ENCODE measurements at regions not wholly inside any gene's neighbourhood (a gene's known extent, or its start where the extent isn't known, plus 50 kb on each side); places are given as distances from the start of the nearest gene placed in this dataset.

DNA sequence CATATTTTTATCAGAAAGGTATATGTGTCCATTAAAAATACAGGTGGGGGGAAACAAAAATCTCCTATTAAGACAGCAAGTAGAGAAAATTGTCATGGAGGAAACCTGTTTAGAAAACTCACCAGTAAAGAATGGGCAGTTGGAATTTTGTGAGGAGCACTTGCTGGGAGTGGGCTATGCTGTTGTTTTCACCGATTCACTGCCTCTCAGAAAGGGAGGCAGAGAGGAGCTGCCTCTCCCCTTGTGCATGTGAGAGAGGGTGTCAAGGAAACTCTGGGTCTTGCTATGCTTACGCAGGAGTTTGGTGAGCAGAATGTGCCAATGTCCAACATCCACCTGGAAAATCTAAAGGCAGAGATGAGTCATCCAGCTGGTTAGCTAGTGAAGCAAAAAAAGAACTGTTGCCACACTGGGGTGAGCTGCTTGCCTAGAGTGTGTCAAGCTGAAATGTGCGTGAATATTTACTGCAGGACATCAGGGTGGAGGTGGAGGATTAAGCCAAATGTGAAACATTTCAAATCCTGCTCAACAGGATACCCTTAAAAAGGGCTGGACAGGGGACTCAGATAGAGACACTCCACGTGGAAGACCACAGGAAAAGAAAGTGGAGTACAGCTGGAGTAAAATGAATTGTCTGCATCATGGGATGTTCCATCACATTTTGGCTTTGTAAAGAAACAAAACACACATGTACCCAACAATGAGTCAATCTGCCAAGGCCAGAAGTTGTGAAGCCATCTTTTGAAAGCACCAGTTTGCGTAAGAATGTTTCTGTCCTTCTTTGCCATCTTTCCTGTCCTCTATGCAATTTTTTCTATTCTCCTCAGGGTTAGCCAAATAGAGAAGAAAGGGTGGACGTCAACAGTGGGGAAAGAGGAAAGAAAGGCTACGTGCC lies 449.7 kb upstream of the MPDZ start:
- Histone ChIP-seq H3K36me3 (ENCODE audit: control insufficient read depth in 2 of 3, insufficient read depth in 3 of 3, low read length in 3 of 3) (no peaks in the 10 kb centered on the region), H3K27me3 (ENCODE audit: control insufficient read depth, insufficient read depth, low read length) (no peaks in the 10 kb centered on the region), H3K9me3 (ENCODE audit: control insufficient read depth in 2 of 3, insufficient read depth in 1 of 3, low read length in 3 of 3) (no peaks in the 10 kb centered on the region), H3K4me3 (ENCODE audit: low read length in 3 of 3) (no peak overlapping the region), H3K27ac (ENCODE audit: low read depth in 2 of 2, low read length in 2 of 2) (no peak overlapping the region), H3K4me1 (ENCODE audit: control insufficient read depth in 2 of 3, insufficient read depth in 2 of 3, low read depth in 1 of 3, low read length in 3 of 3) (no peaks in the 10 kb centered on the region), H3K9ac (ENCODE audit: low read length in 3 of 3) (no peak overlapping the region)
- DNase-seq (no peak), FAIRE-seq (no peak)
- TF ChIP-seq, protein P1, sequence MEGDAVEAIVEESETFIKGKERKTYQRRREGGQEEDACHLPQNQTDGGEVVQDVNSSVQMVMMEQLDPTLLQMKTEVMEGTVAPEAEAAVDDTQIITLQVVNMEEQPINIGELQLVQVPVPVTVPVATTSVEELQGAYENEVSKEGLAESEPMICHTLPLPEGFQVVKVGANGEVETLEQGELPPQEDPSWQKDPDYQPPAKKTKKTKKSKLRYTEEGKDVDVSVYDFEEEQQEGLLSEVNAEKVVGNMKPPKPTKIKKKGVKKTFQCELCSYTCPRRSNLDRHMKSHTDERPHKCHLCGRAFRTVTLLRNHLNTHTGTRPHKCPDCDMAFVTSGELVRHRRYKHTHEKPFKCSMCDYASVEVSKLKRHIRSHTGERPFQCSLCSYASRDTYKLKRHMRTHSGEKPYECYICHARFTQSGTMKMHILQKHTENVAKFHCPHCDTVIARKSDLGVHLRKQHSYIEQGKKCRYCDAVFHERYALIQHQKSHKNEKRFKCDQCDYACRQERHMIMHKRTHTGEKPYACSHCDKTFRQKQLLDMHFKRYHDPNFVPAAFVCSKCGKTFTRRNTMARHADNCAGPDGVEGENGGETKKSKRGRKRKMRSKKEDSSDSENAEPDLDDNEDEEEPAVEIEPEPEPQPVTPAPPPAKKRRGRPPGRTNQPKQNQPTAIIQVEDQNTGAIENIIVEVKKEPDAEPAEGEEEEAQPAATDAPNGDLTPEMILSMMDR (IDR thresholded peaks at IDR 0.05; ENCODE audit: borderline replicate concordance, extremely low read depth, insufficient read depth), result no peak
- intact Hi-C loops (cut with DNase I), result no loop called here

DNA sequence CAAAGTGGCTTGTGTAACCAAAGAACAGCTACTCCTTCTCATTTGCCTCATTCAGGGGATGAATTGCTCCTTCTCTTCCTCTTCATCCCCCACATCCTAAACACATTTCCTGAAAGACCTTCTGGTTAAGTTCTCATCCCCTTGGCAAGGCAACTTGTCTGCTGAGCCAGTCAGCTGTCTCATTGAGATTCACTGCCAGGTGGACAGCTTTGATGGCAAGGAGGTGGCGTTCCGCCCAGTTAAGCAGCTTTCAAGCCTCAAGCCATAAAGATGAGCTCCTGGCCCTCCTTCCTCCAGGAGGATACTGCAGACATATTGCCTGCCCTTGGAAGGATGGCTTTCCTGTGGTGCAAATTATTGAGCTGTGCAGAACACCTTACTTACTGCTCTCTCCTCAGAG lies 448.6 kb upstream of the MPDZ start:
- no peaks in the 10 kb centered on the region for H3K9me3 ChIP-seq (ENCODE audit: control insufficient read depth in 2 of 3, insufficient read depth in 1 of 3, low read length in 3 of 3)
- no peaks in the 10 kb centered on the region for H3K36me3 ChIP-seq (ENCODE audit: control insufficient read depth in 2 of 3, insufficient read depth in 3 of 3, low read length in 3 of 3)
- intact Hi-C loops (cut with DNase I), result no loop called here
- no peak overlapping the region for H3K9ac ChIP-seq (ENCODE audit: low read length in 3 of 3)
- H3K4me1 ChIP-seq (ENCODE audit: control insufficient read depth in 2 of 3, insufficient read depth in 2 of 3, low read depth in 1 of 3, low read length in 3 of 3), result no peaks in the 10 kb centered on the region
- no peak overlapping the region for H3K27ac ChIP-seq (ENCODE audit: low read depth in 2 of 2, low read length in 2 of 2)
- FAIRE-seq, result no peak
- DNase-seq, result peak in 4 of 5 donors; percentile 64 to 83 (median 75)
- no peaks in the 10 kb centered on the region for H3K27me3 ChIP-seq (ENCODE audit: control insufficient read depth, insufficient read depth, low read length)
- H3K4me3 ChIP-seq (ENCODE audit: low read length in 3 of 3), result no peak overlapping the region
- TF ChIP-seq, protein P1 (IDR thresholded peaks at IDR 0.05; ENCODE audit: borderline replicate concordance, extremely low read depth, insufficient read depth), result no peak

DNA sequence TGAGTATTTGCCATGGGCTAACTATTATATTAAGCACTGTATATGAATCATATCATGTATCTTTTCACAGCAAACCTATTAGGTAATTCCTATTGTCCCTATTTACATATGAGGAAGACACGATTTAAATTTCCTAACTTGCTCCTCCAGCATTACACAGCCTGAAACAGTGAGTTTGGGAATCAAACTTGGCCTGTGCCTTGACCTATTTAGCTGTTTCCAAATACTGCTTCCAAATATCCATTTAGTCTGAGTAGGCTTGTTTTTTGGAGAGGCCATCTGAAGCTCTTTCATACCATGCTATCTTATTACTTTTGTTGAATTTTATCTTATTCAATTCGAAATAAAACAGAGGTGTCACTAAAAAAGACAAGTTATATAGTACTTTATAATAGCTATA lies 447.3 kb upstream of the MPDZ start:
- no peak for DNase-seq
- Histone ChIP-seq H3K27me3 (ENCODE audit: control insufficient read depth, insufficient read depth, low read length) (no peaks in the 10 kb centered on the region), H3K27ac (ENCODE audit: low read depth in 2 of 2, low read length in 2 of 2) (no peak overlapping the region), H3K36me3 (ENCODE audit: control insufficient read depth in 2 of 3, insufficient read depth in 3 of 3, low read length in 3 of 3) (no peaks in the 10 kb centered on the region), H3K9ac (ENCODE audit: low read length in 3 of 3) (no peak overlapping the region), H3K4me3 (ENCODE audit: low read length in 3 of 3) (no peak overlapping the region), H3K4me1 (ENCODE audit: control insufficient read depth in 2 of 3, insufficient read depth in 2 of 3, low read depth in 1 of 3, low read length in 3 of 3) (no peaks in the 10 kb centered on the region), H3K9me3 (ENCODE audit: control insufficient read depth in 2 of 3, insufficient read depth in 1 of 3, low read length in 3 of 3) (no peaks in the 10 kb centered on the region)
- intact Hi-C loops (cut with DNase I), result no loop called here
- FAIRE-seq, result no peak
- TF ChIP-seq, protein P1 (IDR thresholded peaks at IDR 0.05; ENCODE audit: borderline replicate concordance, extremely low read depth, insufficient read depth), result no peak

Data from kidney (tissue), 13 donors.